ENCODE measurements at regions not wholly inside any gene's neighbourhood (a gene's known extent, or its start where the extent isn't known, plus 50 kb on each side); places are given as distances from the start of the nearest gene placed in this dataset.

DNA sequence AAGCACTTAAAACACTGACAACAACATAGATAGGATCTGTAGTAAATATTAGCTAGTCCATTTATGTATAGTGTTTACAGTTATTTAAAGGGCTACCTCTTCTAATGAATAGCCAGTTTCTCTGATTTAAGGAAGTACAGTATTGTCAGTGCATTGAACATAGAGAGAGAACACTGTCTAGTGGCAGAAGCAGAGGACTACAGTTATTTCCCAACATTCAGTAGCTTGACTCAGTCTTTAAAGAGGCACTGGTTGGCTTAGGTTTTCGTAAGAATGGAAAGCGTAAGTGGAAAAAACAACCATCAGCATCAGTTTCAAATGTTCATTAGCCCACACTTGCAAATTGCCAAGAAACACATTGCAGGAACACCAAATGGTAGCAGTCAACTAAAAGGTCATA, 125.0 kb upstream of the HMGA2 start:
- Histone ChIP-seq H3K36me3 (no peaks in the 10 kb centered on the region), H3K27ac (no peak overlapping the region), H3K4me1 (ENCODE audit: insufficient read depth) (no peaks in the 10 kb centered on the region), H3K27me3 (no peaks in the 10 kb centered on the region), H3K9me3 (no peaks in the 10 kb centered on the region), H3K4me3 (no peak overlapping the region)
- intact Hi-C loops (cut with DNase I), result no loop called here
- DNase-seq, result no peak
- TF ChIP-seq EP300 (IDR thresholded peaks at IDR 0.05) (no peak), POLR2A (IDR thresholded peaks at IDR 0.05) (no peak), CTCF (IDR thresholded peaks at IDR 0.05) (no peak)
- WGBS, 3 donors, result 51 to 64% (median 63%) methylated on average over 2 of the region's 2 CpGs

- DNase-seq, result no peak
- no peaks in the 10 kb centered on the region for H3K36me3 ChIP-seq
- no peak overlapping the region for H3K4me3 ChIP-seq
- no peaks in the 10 kb centered on the region for H3K27me3 ChIP-seq
- WGBS, 3 donors, result 96 to 98% (median 97%) methylated on average over 5 of the region's 5 CpGs
- no peaks in the 10 kb centered on the region for H3K9me3 ChIP-seq
- H3K27ac ChIP-seq, result no peak overlapping the region
- no peaks in the 10 kb centered on the region for H3K4me1 ChIP-seq (ENCODE audit: insufficient read depth)
- intact Hi-C loops (cut with DNase I), result no loop called here
- TF ChIP-seq POLR2A (IDR thresholded peaks at IDR 0.05) (no peak), EP300 (IDR thresholded peaks at IDR 0.05) (no peak), CTCF (IDR thresholded peaks at IDR 0.05) (no peak)
Observed at GRCh38 chr12:65703176-65703575, 121.1 kb upstream of the HMGA2 start.

DNA sequence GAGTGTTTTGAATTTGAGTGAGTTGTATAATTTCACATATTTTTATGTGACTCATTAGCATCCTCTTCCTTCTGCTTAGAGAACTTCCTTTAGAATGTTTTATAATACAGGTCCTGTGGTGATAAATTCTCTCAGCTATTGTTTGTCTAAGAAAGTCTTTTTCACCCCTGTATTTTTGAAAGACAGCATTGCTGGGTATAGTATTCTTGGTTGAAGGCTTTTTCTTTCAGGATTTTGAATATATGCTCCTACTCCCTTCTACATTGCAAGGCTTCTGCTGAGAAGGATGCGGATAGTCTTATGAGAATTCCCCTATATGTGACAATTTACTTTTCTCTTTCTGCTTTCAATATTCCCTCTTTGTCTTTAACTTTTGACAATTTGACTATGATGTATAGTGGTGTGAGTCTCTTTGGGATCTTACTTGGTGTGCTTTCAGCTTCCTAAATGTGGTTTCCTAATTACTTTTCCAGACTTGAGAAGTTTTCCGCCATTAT, 118.9 kb upstream of the HMGA2 start:
- intact Hi-C loops (cut with DNase I), result no loop called here
- no peak overlapping the region for H3K27ac ChIP-seq
- WGBS, 3 donors, result 97 to 98% (median 98%) methylated on average over 2 of the region's 2 CpGs
- H3K27me3 ChIP-seq, result no peaks in the 10 kb centered on the region
- no peaks in the 10 kb centered on the region for H3K9me3 ChIP-seq
- H3K4me3 ChIP-seq, result no peak overlapping the region
- no peaks in the 10 kb centered on the region for H3K36me3 ChIP-seq
- DNase-seq, result no peak
- H3K4me1 ChIP-seq (ENCODE audit: insufficient read depth), result no peaks in the 10 kb centered on the region
- TF ChIP-seq CTCF (IDR thresholded peaks at IDR 0.05), result no peak
- TF ChIP-seq POLR2A (IDR thresholded peaks at IDR 0.05), result no peak
- TF ChIP-seq EP300 (IDR thresholded peaks at IDR 0.05), result no peak

- H3K4me3 ChIP-seq, result no peak overlapping the region
- H3K27me3 ChIP-seq, result no peaks in the 10 kb centered on the region
- DNase-seq, result no peak
- intact Hi-C loops (cut with DNase I), result no loop called here
- H3K9me3 ChIP-seq, result no peaks in the 10 kb centered on the region
- H3K4me1 ChIP-seq (ENCODE audit: insufficient read depth), result no peaks in the 10 kb centered on the region
- no peaks in the 10 kb centered on the region for H3K36me3 ChIP-seq
- TF ChIP-seq CTCF (IDR thresholded peaks at IDR 0.05) (no peak), EP300 (IDR thresholded peaks at IDR 0.05) (no peak), POLR2A (IDR thresholded peaks at IDR 0.05) (no peak)
- H3K27ac ChIP-seq, result no peak overlapping the region
Observed at GRCh38 chr12:65707051-65707450, 117.2 kb upstream of the HMGA2 start.
